Stimulated activated CD8-positive, alpha-beta memory T cell treated with anti-CD3 and anti-CD28 coated beads, Interleukin-12 subunit alpha, Interleukin-12 subunit beta, amount 100 ng/mL, for 4 hours (primary cell): ENCODE measurements at regions not wholly inside any gene's neighbourhood (a gene's known extent, or its start where the extent isn't known, plus 50 kb on each side); places are given as distances from the start of the nearest gene placed in this dataset.
"Not testable (repeated sequence)": the region's sequence is repeated elsewhere in the genome, so short reads cannot be mapped to it uniquely, and the experiment has no call there.

Experiments used
- DNase-seq: peaks from one replicate; pipeline ENCODE4 v3.0.0-alpha.2; 2020; ENCODE audit warnings: low read depth

DNA sequence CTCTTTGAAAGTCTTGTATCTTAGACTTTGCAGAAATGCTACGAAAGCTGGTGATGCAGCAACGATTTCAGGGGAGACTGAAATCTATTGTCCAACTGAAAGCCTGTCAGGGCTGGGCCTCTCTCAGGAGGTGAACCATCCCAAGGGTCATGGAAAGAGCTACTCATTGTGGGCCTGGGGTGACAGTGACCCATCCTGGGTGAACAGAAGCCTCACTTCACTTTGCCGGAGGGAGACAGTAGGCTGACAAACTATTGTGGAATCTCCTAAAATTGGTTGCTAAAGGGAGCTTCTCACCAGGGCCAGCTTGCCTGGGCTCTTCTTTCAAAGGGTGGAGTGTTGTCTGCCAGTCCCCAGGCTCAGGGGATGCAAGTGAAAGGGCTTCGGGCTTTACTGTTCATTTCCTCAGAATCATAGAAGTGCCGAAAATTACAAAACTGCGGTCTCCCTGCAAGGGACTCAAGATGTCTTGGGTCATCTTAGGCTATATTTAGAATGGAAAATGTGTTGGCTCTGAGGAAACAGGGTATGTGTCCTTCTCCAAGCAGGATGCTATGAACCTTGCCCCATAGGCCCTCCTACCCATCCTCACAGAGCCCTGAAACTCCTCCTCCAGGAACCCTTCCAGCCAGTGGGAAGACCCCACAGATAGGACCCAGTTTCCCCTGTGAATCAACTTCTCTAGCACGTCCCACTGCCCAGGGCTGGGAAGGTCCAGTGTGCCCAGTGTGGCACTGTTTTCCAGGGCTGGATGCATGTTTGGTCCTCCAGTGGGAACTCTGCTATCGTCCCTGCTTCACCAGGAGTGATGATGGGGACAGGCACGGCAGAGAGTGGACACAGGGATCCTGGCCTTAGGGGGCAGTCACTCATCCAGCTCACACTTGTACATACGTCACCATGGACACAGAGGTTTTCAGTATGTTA, 173.4 kb upstream of the PLGLB2 start:
- not testable (repeated sequence) for DNase-seq

DNA sequence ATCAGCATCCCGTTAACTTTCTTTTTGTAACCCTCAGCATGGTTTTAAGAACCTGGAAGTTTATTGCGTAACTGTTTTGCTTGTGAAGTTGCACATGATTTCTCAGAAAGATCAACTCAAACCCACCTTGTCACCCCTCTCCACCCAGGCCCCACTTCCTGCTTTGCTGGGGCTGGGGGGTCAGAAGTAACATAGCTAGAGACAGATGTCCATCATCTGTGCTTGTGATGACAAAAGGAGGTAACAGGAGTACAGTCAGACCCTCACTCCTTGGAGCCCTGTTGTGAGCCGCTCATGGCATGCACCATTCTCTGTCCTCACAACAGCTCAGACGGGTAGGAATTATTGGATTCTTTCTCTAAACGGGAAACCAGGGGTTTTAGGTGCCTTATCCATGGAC, 172.7 kb upstream of the PLGLB2 start:
- DNase-seq: not testable (repeated sequence)

- not testable (repeated sequence) for DNase-seq
Measured at GRCh38 chr2:87577358-87577757, 170.5 kb upstream of the PLGLB2 start.

- not testable (repeated sequence) for DNase-seq
Measured at GRCh38 chr2:87582152-87582551, 165.7 kb upstream of the PLGLB2 start.

DNA sequence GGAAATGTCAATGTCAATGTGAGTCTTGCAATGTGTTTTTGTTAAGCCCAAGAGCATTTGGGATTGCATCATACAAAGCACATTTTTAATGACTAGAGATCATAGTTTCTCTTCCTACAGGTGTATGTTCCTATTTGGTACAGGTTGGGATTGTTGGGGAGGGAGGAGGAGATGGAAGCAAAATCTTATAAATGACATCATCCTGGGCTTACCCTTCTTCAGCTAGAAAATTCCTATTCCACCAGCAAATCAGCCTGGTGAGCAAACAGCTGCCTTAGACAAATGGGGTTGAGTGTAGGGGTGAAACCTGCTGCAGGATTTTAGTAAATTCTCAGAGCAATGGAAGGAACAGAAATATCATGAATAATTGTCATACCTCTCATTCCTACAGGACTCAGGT, 165.3 kb upstream of the PLGLB2 start:
- DNase-seq: not testable (repeated sequence)

GRCh38 chr2:87583370-87583769, 164.5 kb upstream of the PLGLB2 start:
- not testable (repeated sequence) for DNase-seq

- DNase-seq: not testable (repeated sequence)
Measured at GRCh38 chr2:87583803-87584202, 164.1 kb upstream of the PLGLB2 start.

GRCh38 chr2:87584268-87584906, 163.5 kb upstream of the PLGLB2 start:
- DNase-seq: not testable (repeated sequence)

- not testable (repeated sequence) for DNase-seq
Measured at GRCh38 chr2:87587934-87588333, 160.0 kb upstream of the PLGLB2 start.

DNA sequence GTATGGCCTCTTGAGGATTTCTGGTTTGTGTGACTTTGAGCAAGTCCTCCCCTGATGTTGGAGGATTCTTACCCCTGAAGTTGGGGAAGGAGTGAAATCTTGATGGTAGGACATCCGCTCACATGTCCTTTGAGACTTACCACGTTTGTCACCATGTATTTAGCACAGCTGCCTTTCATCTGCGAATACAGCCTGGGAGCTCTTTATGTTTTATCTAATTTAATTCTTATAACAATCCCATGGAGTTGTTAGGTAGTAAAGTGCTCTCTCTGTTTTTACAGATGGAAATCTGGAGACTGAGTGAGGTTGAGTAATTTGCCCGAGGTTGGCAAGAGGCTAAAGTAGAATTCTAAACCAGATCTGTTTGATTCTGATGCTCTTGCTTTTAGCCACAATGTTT, 154.9 kb upstream of the PLGLB2 start:
- DNase-seq: not testable (repeated sequence)

GRCh38 chr2:87593784-87594610, 153.9 kb upstream of the PLGLB2 start:
- DNase-seq: not testable (repeated sequence)

DNA sequence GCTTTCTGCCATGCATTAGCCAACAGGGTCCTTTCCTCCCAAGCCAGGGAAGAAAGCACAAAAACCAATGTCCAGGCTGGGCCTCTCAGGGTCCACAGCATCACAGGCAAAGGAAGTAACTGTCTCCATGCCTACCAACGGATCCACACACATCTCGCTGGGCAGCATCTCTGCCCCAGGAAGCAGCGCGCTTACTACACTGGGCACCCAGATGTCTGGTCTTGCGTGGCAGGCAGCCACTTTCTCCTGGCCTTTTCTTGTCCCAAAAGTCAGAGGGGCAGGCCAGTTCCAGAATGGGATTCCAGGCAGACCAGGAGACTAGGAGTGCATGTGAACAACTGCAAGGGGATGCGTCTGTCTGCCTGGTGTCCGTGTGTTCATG, 153.3 kb upstream of the PLGLB2 start:
- DNase-seq: not testable (repeated sequence)

- DNase-seq: not testable (repeated sequence)
Measured at GRCh38 chr2:87595017-87595416, 152.9 kb upstream of the PLGLB2 start.

GRCh38 chr2:87600961-87601360, 146.9 kb upstream of the PLGLB2 start:
- not testable (repeated sequence) for DNase-seq

- DNase-seq: not testable (repeated sequence)
Measured at GRCh38 chr2:87602118-87602517, 145.8 kb upstream of the PLGLB2 start.

DNA sequence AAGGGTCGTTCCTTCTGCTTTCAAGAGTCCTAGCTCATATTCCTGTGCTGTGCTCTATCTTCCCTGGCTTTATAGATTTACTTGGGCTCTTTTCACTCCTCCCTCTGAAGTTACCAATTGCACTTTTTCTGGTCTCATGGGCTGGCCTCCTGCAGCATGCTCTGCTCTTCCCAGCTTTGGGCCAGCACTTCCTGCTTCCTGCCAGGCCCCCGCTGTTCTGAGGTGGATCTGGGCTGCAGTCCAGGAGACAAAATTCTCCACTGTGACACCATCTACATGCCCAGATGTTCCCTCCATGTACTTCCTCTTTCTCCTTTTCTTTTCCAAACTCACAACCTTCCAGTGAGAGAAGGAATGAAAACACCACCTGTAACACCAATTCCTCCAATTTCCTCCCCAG, 145.2 kb upstream of the PLGLB2 start:
- DNase-seq: not testable (repeated sequence)

DNA sequence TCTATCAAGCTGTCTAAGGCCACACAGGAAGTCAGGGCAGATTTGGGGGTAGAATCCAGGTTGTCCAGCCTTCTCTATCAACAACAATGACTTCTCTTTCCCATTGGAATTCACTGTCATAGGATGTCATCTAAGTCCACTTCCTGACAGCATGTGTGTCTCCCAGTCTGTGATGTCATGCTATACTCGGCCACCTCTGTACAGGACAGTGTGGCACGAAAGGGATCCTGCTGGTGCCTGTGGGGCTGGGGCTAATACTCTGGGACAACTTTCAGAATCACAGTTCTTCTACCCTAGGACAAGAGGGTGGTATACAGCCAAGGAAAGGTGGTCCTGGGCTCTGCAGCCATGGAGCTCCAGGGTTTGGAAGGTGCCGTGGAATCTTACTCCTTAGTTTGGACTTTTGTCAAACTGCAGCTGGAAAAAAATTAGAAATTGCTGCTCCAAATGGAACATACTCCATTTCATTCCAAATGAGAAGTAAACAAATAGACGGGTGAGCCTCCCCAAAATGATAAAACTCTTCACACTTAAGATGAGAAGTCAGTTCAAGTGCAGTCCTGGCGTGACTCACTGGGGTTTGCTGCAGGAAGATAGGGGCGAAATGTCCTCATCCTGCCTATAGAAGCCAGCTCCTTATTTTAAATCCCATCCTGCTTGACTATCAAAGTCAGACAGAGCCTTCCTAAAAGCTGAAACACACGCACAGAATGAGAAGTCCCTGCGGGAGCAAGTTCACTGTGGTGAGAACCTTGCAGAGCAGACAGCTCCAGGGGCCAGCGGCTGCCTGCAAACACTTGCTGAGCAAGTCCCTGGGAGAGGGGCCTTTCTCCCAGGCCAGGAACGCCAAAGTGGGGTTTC, 144.2 kb upstream of the PLGLB2 start:
- DNase-seq: not testable (repeated sequence)

DNA sequence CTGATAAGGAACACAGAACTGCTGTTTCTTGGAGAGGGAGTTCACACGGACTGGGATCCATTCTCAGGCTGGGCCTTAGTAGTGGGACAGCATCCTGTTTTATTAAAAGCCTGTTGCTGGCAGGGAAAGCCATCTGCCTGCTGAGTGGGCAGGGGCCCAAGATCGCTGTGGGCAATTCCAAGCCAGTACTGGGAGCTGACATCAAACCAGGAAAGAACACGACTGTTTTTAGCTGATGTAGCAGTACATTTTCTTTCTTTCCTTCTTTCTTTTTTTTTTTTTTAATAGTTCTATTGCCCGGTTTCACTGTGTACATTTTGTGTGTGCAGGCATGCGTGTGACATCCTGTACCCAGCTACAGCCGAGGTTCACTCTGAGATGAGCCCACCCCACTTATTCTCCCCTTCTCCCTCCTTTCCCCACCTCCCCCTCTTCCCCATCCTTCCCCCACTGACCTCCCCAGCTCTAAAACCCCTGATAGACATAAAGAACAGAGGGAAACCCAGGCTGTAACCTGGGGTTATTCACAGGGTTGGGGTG, 143.5 kb upstream of the PLGLB2 start:
- DNase-seq: not testable (repeated sequence)

DNA sequence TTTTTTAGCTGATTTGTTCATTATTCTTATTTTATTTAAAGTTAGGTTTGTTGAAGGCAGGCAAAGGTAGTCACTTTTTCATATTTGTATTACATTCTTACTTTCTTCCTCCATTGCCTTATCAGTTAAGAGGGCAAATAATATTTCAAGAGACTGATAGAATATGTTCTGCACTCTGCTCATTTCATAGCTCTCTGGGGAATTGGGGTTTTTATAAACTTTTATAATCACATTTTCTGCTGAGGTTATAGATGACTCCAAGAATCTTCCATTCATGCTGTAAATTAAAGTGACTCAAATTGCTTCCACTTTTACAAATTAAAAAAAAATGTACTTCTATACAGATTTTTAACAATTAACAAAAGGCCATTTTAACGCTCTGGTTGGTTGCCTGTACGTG, 142.9 kb upstream of the PLGLB2 start:
- DNase-seq: not testable (repeated sequence)

- DNase-seq: not testable (repeated sequence)
Measured at GRCh38 chr2:87608377-87609166, 139.3 kb upstream of the PLGLB2 start.
